Endothelial cell of umbilical vein (primary cell): ENCODE measurements at regions not wholly inside any gene's neighbourhood (a gene's known extent, or its start where the extent isn't known, plus 50 kb on each side); places are given as distances from the start of the nearest gene placed in this dataset.

Source experiments
- BruUV-seq: library from RNA; stranded (reverse); fragments of 400-500 nt; replicated peaks from 2 replicates; lab custom pipeline; 2021; lab: Mats Ljungman, UMichigan
- CTCF ChIA-PET: fragments of 300-600, 350-600 bp; sonication (Branson Sonifier 250); formaldehyde crosslinking; loops from one replicate; lab custom pipeline; 2021; ENCODE audit warnings: antibody characterized with exemption, inconsistent platforms; lab: Charles Lee
- POLR2A ChIA-PET: fragments of 300-600, 350-600 bp; sonication (Branson Sonifier 250); formaldehyde crosslinking; loops from one replicate; lab custom pipeline; 2021; ENCODE audit warnings: antibody characterized with exemption, inconsistent platforms; lab: Charles Lee
- DNase-seq: peaks from one replicate; pipeline ENCODE4 v3.0.0-alpha.2; 2011; ENCODE audit warnings: low read depth, low spot score
- FAIRE-seq: peaks from 2 replicates; lab custom pipeline; 2011; peaks lifted over from hg19 to GRCh38; lab: Jason Lieb, UNC
- H2AFZ ChIP-seq: 2 replicates; pipeline ENCODE4 v1.6.0; 2012; ENCODE audit warnings: low read depth, low read length, control low read depth, inconsistent platforms
- H3K27ac ChIP-seq: 2 replicates; pipeline ENCODE4 v1.5.1; 2011; ENCODE audit warnings: low read depth, mild to moderate bottlenecking, control low read depth, low read length, moderate library complexity; ENCODE audit not compliant: insufficient read depth
- H3K27me3 ChIP-seq, 2 experiments: 2 replicates each; pipeline versions ENCODE4 v1.6.0 to v1.6.1; 2011; ENCODE audit warnings: low read length in 2 of 2, mixed read lengths in 1 of 2; ENCODE audit not compliant: control insufficient read depth in 2 of 2, insufficient read depth in 2 of 2
- H3K36me3 ChIP-seq, 2 experiments: 2 replicates in 1 of 2; 3 replicates in 1 of 2; pipeline ENCODE4 v1.5.1; 2011; ENCODE audit warnings: low read length in 2 of 2, mild to moderate bottlenecking in 1 of 2, moderate library complexity in 1 of 2; ENCODE audit not compliant: control insufficient read depth in 2 of 2, insufficient read depth in 2 of 2; ENCODE audit errors: extremely low read depth in 1 of 2
- H3K4me1 ChIP-seq: 3 replicates; pipeline ENCODE4 v1.5.1; 2011; ENCODE audit warnings: mild to moderate bottlenecking, low read length; ENCODE audit not compliant: control insufficient read depth, insufficient read depth; ENCODE audit errors: extremely low read depth
- H3K4me2 ChIP-seq: 2 replicates; pipeline ENCODE4 v1.6.1; 2011; ENCODE audit warnings: low read length, control low read depth, mixed read lengths; ENCODE audit not compliant: insufficient read depth
- H3K4me3 ChIP-seq, 3 experiments: fragments of 200-600 bp in 1 of 3; sonication (generic), shearing (Covaris generic) in 1 of 3; replicated peaks in 1 of 3; 2 replicates each; pipeline ENCODE4 v1.5.1; 2011 to 2016; ENCODE audit warnings: control low read depth in 3 of 3, low read length in 3 of 3, mild to moderate bottlenecking in 2 of 3, inconsistent platforms in 1 of 3, low read depth in 1 of 3, moderate library complexity in 1 of 3; ENCODE audit not compliant: insufficient read depth in 1 of 3
- H3K79me2 ChIP-seq: 2 replicates; pipeline ENCODE4 v1.6.0; 2012; ENCODE audit warnings: low read length, inconsistent platforms; ENCODE audit not compliant: control insufficient read depth, insufficient read depth
- H3K9ac ChIP-seq: replicated peaks from 2 replicates; pipeline ENCODE3; 2011; ENCODE audit warnings: low read length, control low read depth; ENCODE audit not compliant: insufficient read depth; ENCODE audit errors: extremely low read depth
- H3K9me1 ChIP-seq: replicated peaks from 3 replicates; pipeline ENCODE4 v1.6.0; 2011; ENCODE audit warnings: mild to moderate bottlenecking, low read length; ENCODE audit not compliant: control insufficient read depth, insufficient read depth; ENCODE audit errors: extremely low read depth
- H3K9me3 ChIP-seq: replicated peaks from 2 replicates; pipeline ENCODE4 v1.5.1; 2012; ENCODE audit warnings: low read length, inconsistent platforms; ENCODE audit not compliant: control insufficient read depth, insufficient read depth
- H4K20me1 ChIP-seq: replicated peaks from 2 replicates; pipeline ENCODE3; 2011; ENCODE audit warnings: mild to moderate bottlenecking, low read length; ENCODE audit not compliant: control insufficient read depth, insufficient read depth; ENCODE audit errors: extremely low read depth
- CTCF ChIP-seq, 2 donors: IDR thresholded peaks; 1 replicate in 1 of 2; 2 replicates in 1 of 2; pipeline ENCODE4 v1.5.1; 2011; ENCODE audit warnings: low read length in 2 of 2, mild to moderate bottlenecking in 2 of 2, moderate library complexity in 2 of 2, control low read depth in 1 of 2, inconsistent platforms in 1 of 2, low read depth in 1 of 2; ENCODE audit not compliant: insufficient read depth in 1 of 2; ENCODE audit errors: extremely low read depth in 1 of 2
- EZH2 ChIP-seq: IDR thresholded peaks from 2 replicates; pipeline ENCODE4 v1.6.1; 2012; ENCODE audit warnings: borderline replicate concordance, low read depth, mild to moderate bottlenecking, moderate library complexity, low read length, inconsistent platforms; ENCODE audit not compliant: severe bottlenecking
- FOS ChIP-seq: IDR thresholded peaks from 2 replicates; pipeline ENCODE4 v1.6.1; 2011; ENCODE audit warnings: mild to moderate bottlenecking, low read length, moderate library complexity, borderline replicate concordance; ENCODE audit not compliant: insufficient read depth
- GATA2 ChIP-seq: IDR thresholded peaks from 2 replicates; pipeline ENCODE4 v1.7.0; 2011; ENCODE audit warnings: low read depth, mild to moderate bottlenecking, moderate library complexity, mixed read lengths, low read length; ENCODE audit not compliant: insufficient read length, insufficient read depth
- JUN ChIP-seq: IDR thresholded peaks from 2 replicates; pipeline ENCODE4 v1.6.1; 2011; ENCODE audit warnings: borderline replicate concordance, low read depth; ENCODE audit not compliant: insufficient read length, insufficient read depth
- MYC ChIP-seq: IDR thresholded peaks from one replicate; pipeline ENCODE4 v1.6.1; 2011; ENCODE audit warnings: mild to moderate bottlenecking, low read depth, low read length
- POLR2A ChIP-seq: IDR thresholded peaks from 2 replicates; pipeline ENCODE4 v1.6.1; 2012; ENCODE audit warnings: low read depth, mild to moderate bottlenecking, control low read depth, low read length
- POLR2AphosphoS5 ChIP-seq: IDR thresholded peaks from 2 replicates; pipeline ENCODE4 v1.6.1; 2012; ENCODE audit warnings: low read depth, mild to moderate bottlenecking, control low read depth, low read length, moderate library complexity; ENCODE audit not compliant: insufficient read depth
- dilution Hi-C: fragments of 300-500 bp; cut with MboI; formaldehyde crosslinking; loops from one replicate; pipeline ENCODE4 v1.15.0; 2019; ENCODE audit warnings: low sequenced_read_pairs; ENCODE audit not compliant: extremely low pct_ligation_motif_present
- intact Hi-C: fragments of 100-400 bp; cut with micrococcal nuclease; formaldehyde crosslinking; loops from one replicate; pipeline ENCODE4 v1.10.0; 2022
- TF ChIP-seq, protein P1 (sequence below): IDR thresholded peaks from 2 replicates; pipeline ENCODE4 v1.6.1; 2011; ENCODE audit not compliant: insufficient read depth, insufficient read length

DNA sequence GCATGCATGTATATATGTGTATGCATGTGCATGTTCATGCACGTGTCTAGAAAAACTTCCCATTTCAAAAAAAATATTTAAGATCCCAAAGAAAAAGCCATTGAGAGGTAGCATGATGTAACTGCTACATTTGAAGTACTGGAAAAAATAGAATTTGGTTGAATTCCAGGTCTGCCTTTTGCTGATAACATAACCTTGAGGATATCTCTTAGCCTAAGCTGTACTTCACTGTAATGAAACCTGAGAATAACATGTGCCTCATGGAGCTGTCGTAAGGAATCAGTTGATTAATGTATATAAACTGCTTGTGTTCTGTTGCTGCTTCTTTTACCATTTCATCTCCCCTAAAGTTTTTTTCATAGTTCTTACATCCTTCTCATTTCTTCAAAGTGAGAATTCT lies 351.8 kb downstream of the GRIA2 start:
- intact Hi-C loops, result no loop called here
- Histone ChIP-seq H3K4me2 (no peak overlapping the region), H3K9ac (no peak overlapping the region), H3K27me3 (no peaks in the 10 kb centered on the region), H2AFZ (no peak overlapping the region), H3K4me3 (no peak overlapping the region), H3K27ac (no peak overlapping the region), H3K79me2 (no peaks in the 10 kb centered on the region), H4K20me1 (no peaks in the 10 kb centered on the region), H3K9me1 (no peaks in the 10 kb centered on the region), H3K4me1 (no peaks in the 10 kb centered on the region), H3K36me3 (no peaks in the 10 kb centered on the region), H3K9me3 (no peaks in the 10 kb centered on the region)
- ChIA-PET POLR2A (no interaction called here), CTCF (no interaction called here)
- no peak for TF ChIP-seq EZH2
- TF ChIP-seq POLR2A, result no peak
- no peak for TF ChIP-seq FOS
- TF ChIP-seq, protein P1, sequence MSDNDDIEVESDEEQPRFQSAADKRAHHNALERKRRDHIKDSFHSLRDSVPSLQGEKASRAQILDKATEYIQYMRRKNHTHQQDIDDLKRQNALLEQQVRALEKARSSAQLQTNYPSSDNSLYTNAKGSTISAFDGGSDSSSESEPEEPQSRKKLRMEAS, result no peak
- no peak for TF ChIP-seq CTCF (IDR thresholded peaks at IDR 0.05; ENCODE audit: extremely low read depth in 1 of 2, insufficient read depth in 1 of 2, low read depth in 1 of 2, low read length in 2 of 2)
- TF ChIP-seq POLR2AphosphoS5, result no peak
- no peak for TF ChIP-seq JUN
- TF ChIP-seq GATA2, result no peak
- no peak for TF ChIP-seq MYC
- BruUV-seq, result no TSS peak
- DNase-seq (no peak), FAIRE-seq (no peak)
- dilution Hi-C loops, result no loop called here
